GM18505 (cell line): ENCODE measurements at regions not wholly inside any gene's neighbourhood (a gene's known extent, or its start where the extent isn't known, plus 50 kb on each side); places are given as distances from the start of the nearest gene placed in this dataset.
"Not testable (repeated sequence)": the region's sequence is repeated elsewhere in the genome, so short reads cannot be mapped to it uniquely, and the experiment has no call there.

Experiments
- ATAC-seq: cut with Tn5 transposase; IDR thresholded peaks from one replicate; pipeline ENCODE4 v1.9.1; 2021; ENCODE audit not compliant: unreplicated experiment
- POLR2A ChIP-seq: IDR thresholded peaks from 4 replicates; pipeline ENCODE4 v1.6.1; 2011; ENCODE audit warnings: borderline replicate concordance; ENCODE audit not compliant: insufficient read depth, insufficient read length; ENCODE audit errors: extremely low read depth

- TF ChIP-seq POLR2A = no peak
- ATAC-seq = no peak
Observed at GRCh38 chr12:43222796-43223195, 329.2 kb downstream of the ADAMTS20 start.

- no peak for TF ChIP-seq POLR2A
- ATAC-seq = no peak
Observed at GRCh38 chr12:43221216-43221615, 330.8 kb downstream of the ADAMTS20 start.

GRCh38 chr12:43216490-43216889 is 335.5 kb downstream of the ADAMTS20 start:
- ATAC-seq = no peak
- TF ChIP-seq POLR2A = no peak

- TF ChIP-seq POLR2A = no peak
- ATAC-seq = no peak
Observed at GRCh38 chr12:43214166-43214565, 337.8 kb downstream of the ADAMTS20 start.

GRCh38 chr12:43213608-43214007 is 338.4 kb downstream of the ADAMTS20 start:
- TF ChIP-seq POLR2A = no peak
- no peak for ATAC-seq

GRCh38 chr12:43210485-43211192 is 341.4 kb downstream of the ADAMTS20 start:
- peak; percentile 96 for ATAC-seq
- no peak for TF ChIP-seq POLR2A

- no peak for TF ChIP-seq POLR2A
- no peak for ATAC-seq
Observed at GRCh38 chr12:43208627-43209026, 343.4 kb downstream of the ADAMTS20 start.

- ATAC-seq = no peak
- no peak for TF ChIP-seq POLR2A
Observed at GRCh38 chr12:43208221-43208620, 343.8 kb downstream of the ADAMTS20 start.

GRCh38 chr12:43206396-43206795 is 345.6 kb downstream of the ADAMTS20 start:
- no peak for ATAC-seq

GRCh38 chr12:43198608-43199007 is 353.4 kb downstream of the ADAMTS20 start:
- no peak for ATAC-seq
- no peak for TF ChIP-seq POLR2A

More at GRCh38 chr12:43206396-43206795, 345.6 kb downstream of the ADAMTS20 start:
- TF ChIP-seq POLR2A = no peak

GRCh38 chr12:43196268-43196907 is 355.6 kb downstream of the ADAMTS20 start:
- ATAC-seq = no peak
- no peak for TF ChIP-seq POLR2A

- ATAC-seq = not testable (repeated sequence)
Observed at GRCh38 chr12:43193096-43193495, 358.9 kb downstream of the ADAMTS20 start.

- ATAC-seq = not testable (repeated sequence)
Observed at GRCh38 chr12:43192442-43192841, 359.6 kb downstream of the ADAMTS20 start.

- no peak for ATAC-seq
- no peak for TF ChIP-seq POLR2A
Observed at GRCh38 chr12:43180242-43180641, 371.8 kb downstream of the ADAMTS20 start.
